IMR-90 (cell line): ENCODE measurements at regions not wholly inside any gene's neighbourhood (a gene's known extent, or its start where the extent isn't known, plus 50 kb on each side); places are given as distances from the start of the nearest gene placed in this dataset.

ENCODE experiments used
- ATAC-seq: fragments of 200-7000 bp; cut with Tn5 transposase; 2 replicates; pipeline ENCODE4 v1.9.1; 2020; ENCODE audit warnings: low read depth, mild to moderate bottlenecking, moderate library complexity
- BruUV-seq: library from RNA; stranded (reverse); fragments of 400-500 nt; replicated peaks from 2 replicates; lab custom pipeline; 2021; lab: Mats Ljungman, UMichigan
- CTCF ChIA-PET: fragments of 300-600 bp; formaldehyde crosslinking; extraction: SDS; loops from one replicate; lab custom pipeline; 2021; ENCODE audit warnings: antibody characterized with exemption; lab: Yijun Ruan, JAX
- POLR2A ChIA-PET: fragments of 300-600 bp; sonication (Branson Sonifier 250); formaldehyde crosslinking; loops from one replicate; lab custom pipeline; 2022; ENCODE audit warnings: antibody characterized with exemption; ENCODE audit not compliant: unreplicated experiment; lab: Charles Lee
- DNase-seq: peaks from one replicate; pipeline ENCODE4 v3.0.0; 2013
- H2AFZ ChIP-seq: replicated peaks from 2 replicates; pipeline ENCODE3; 2013; ENCODE audit warnings: low read length, mild to moderate bottlenecking; ENCODE audit not compliant: poor library complexity
- H2AK5ac ChIP-seq: 2 replicates; pipeline ENCODE4 v1.6.1; 2013; ENCODE audit warnings: low read depth, low read length, inconsistent platforms
- H2AK9ac ChIP-seq: replicated peaks from 2 replicates; pipeline ENCODE3; 2013; ENCODE audit warnings: mild to moderate bottlenecking, low read depth, low read length, moderate library complexity; ENCODE audit not compliant: poor library complexity
- H2BK120ac ChIP-seq: 2 replicates; pipeline ENCODE4 v1.6.1; 2013; ENCODE audit warnings: low read depth, low read length, inconsistent platforms
- H2BK15ac ChIP-seq: 3 replicates; pipeline ENCODE4 v1.6.1; 2013; ENCODE audit warnings: low read depth, low read length, inconsistent platforms
- H2BK20ac ChIP-seq: 2 replicates; pipeline ENCODE4 v1.6.1; 2013; ENCODE audit warnings: low read depth, mild to moderate bottlenecking, inconsistent platforms, low read length, moderate library complexity
- H2BK5ac ChIP-seq: 2 replicates; pipeline ENCODE4 v1.6.1; 2013; ENCODE audit warnings: mild to moderate bottlenecking, low read depth, low read length, inconsistent platforms; ENCODE audit not compliant: poor library complexity, severe bottlenecking
- H3K14ac ChIP-seq: replicated peaks from 2 replicates; pipeline ENCODE4 v1.6.1; 2013; ENCODE audit warnings: low read depth, low read length, inconsistent platforms
- H3K18ac ChIP-seq: 2 replicates; pipeline ENCODE4 v1.6.1; 2013; ENCODE audit warnings: low read depth, low read length, control low read depth
- H3K23ac ChIP-seq: 2 replicates; pipeline ENCODE4 v1.6.1; 2013; ENCODE audit warnings: low read depth, low read length, inconsistent platforms
- H3K27ac ChIP-seq: 2 replicates; pipeline ENCODE4 v1.5.1; 2013; ENCODE audit warnings: mild to moderate bottlenecking, control low read depth, low read length; ENCODE audit not compliant: insufficient read depth
- H3K27me3 ChIP-seq: 2 replicates; pipeline ENCODE4 v1.6.1; 2013; ENCODE audit warnings: low read length; ENCODE audit not compliant: control insufficient read depth, insufficient read depth
- H3K36me3 ChIP-seq: 2 replicates; pipeline ENCODE4 v1.6.1; 2013; ENCODE audit warnings: low read length, mixed read lengths; ENCODE audit not compliant: control insufficient read depth, insufficient read depth
- H3K4ac ChIP-seq: 2 replicates; pipeline ENCODE4 v1.6.1; 2013; ENCODE audit warnings: low read depth, low read length, inconsistent platforms
- H3K4me1 ChIP-seq: 2 replicates; pipeline ENCODE4 v1.6.1; 2013; ENCODE audit warnings: low read length, mixed read lengths; ENCODE audit not compliant: control insufficient read depth, insufficient read depth
- H3K4me2 ChIP-seq: 2 replicates; pipeline ENCODE4 v1.6.1; 2013; ENCODE audit warnings: low read depth, mild to moderate bottlenecking, control low read depth, low read length, moderate library complexity
- H3K4me3 ChIP-seq: 2 replicates; pipeline ENCODE4 v1.5.1; 2013; ENCODE audit warnings: low read depth, mild to moderate bottlenecking, control low read depth, low read length, moderate library complexity; ENCODE audit not compliant: insufficient read depth
- H3K56ac ChIP-seq: 2 replicates; pipeline ENCODE4 v1.6.1; 2013; ENCODE audit warnings: low read length, inconsistent platforms; ENCODE audit not compliant: insufficient read depth; ENCODE audit errors: extremely low read depth
- H3K79me1 ChIP-seq, 2 experiments: 2 replicates each; pipeline ENCODE4 v1.6.1; 2013; ENCODE audit warnings: low read length in 2 of 2, inconsistent platforms in 1 of 2, low read depth in 1 of 2
- H3K9ac ChIP-seq: 2 replicates; pipeline ENCODE4 v1.6.1; 2013; ENCODE audit warnings: low read depth, low read length, control low read depth
- H3K9me1 ChIP-seq: 2 replicates; pipeline ENCODE4 v1.6.1; 2013; ENCODE audit warnings: low read length, inconsistent platforms; ENCODE audit not compliant: insufficient read depth
- H3K9me3 ChIP-seq: 2 replicates; pipeline ENCODE4 v1.6.1; 2013; ENCODE audit warnings: low read length; ENCODE audit not compliant: control insufficient read depth, insufficient read depth
- H4K20me1 ChIP-seq: 2 replicates; pipeline ENCODE4 v1.6.1; 2013; ENCODE audit warnings: low read length, inconsistent platforms; ENCODE audit not compliant: insufficient read depth
- H4K5ac ChIP-seq: 2 replicates; pipeline ENCODE4 v1.6.1; 2013; ENCODE audit warnings: mild to moderate bottlenecking, low read depth, low read length, control low read depth
- H4K8ac ChIP-seq, 2 experiments: 2 replicates each; pipeline ENCODE4 v1.6.1; 2013; ENCODE audit warnings: low read depth in 2 of 2, low read length in 2 of 2, control low read depth in 1 of 2, inconsistent platforms in 1 of 2
- H4K91ac ChIP-seq: 2 replicates; pipeline ENCODE4 v1.6.1; 2013; ENCODE audit warnings: low read depth, low read length, inconsistent platforms; ENCODE audit not compliant: insufficient read depth
- BHLHE40 ChIP-seq: fragments of 150-350 bp; IDR thresholded peaks from 2 replicates; pipeline ENCODE4 v1.6.1; 2016; ENCODE audit warnings: mild to moderate bottlenecking, low read depth, low read length
- CEBPB ChIP-seq: IDR thresholded peaks from 2 replicates; pipeline ENCODE4 v1.6.1; 2012; ENCODE audit warnings: low read depth, low read length, improper control_type of control experiment
- CHD1 ChIP-seq: IDR thresholded peaks from 2 replicates; pipeline ENCODE4 v1.6.1; 2012; ENCODE audit warnings: low read depth, low read length, improper control_type of control experiment
- FOS ChIP-seq: fragments of 150-350 bp; IDR thresholded peaks from 2 replicates; pipeline ENCODE4 v1.6.1; 2016; ENCODE audit warnings: low read depth, low read length
- MAFK ChIP-seq: IDR thresholded peaks from 2 replicates; pipeline ENCODE4 v1.6.1; 2012; ENCODE audit warnings: low read depth, low read length, improper control_type of control experiment
- NFE2L2 ChIP-seq: fragments of 150-350 bp; IDR thresholded peaks from 2 replicates; pipeline ENCODE4 v1.6.1; 2016; ENCODE audit warnings: low read depth, mild to moderate bottlenecking, low read length
- POLR2A ChIP-seq: IDR thresholded peaks from 2 replicates; pipeline ENCODE4 v1.6.1; 2012; ENCODE audit warnings: mild to moderate bottlenecking, low read depth, low read length
- RAD21 ChIP-seq: IDR thresholded peaks from 2 replicates; pipeline ENCODE4 v1.6.1; 2012; ENCODE audit warnings: low read length, improper control_type of control experiment
- RFX5 ChIP-seq: IDR thresholded peaks from 2 replicates; pipeline ENCODE4 v1.8.0; 2012; ENCODE audit warnings: low read depth, mild to moderate bottlenecking, low read length, moderate library complexity
- SMC3 ChIP-seq: fragments of 150-350 bp; IDR thresholded peaks from 2 replicates; pipeline ENCODE4 v1.6.1; 2016; ENCODE audit warnings: low read depth, mild to moderate bottlenecking, antibody characterized with exemption, low read length, moderate library complexity
- USF2 ChIP-seq: fragments of 150-350 bp; IDR thresholded peaks from 2 replicates; pipeline ENCODE4 v1.6.1; 2017; ENCODE audit warnings: mild to moderate bottlenecking, antibody characterized with exemption, low read length, low read depth
- WGBS, 2 experiments: methylation state at CpG; one replicate each; pipeline versions ENCODE4 v1.1.5 to v1.1.7; 2013; ENCODE audit warnings: missing lambda C conversion rate in 2 of 2; ENCODE audit not compliant: insufficient read length in 1 of 2; ENCODE audit errors: extremely low coverage in 2 of 2; 5-methylcytosine and 5-hydroxymethylcytosine counted together
- dilution Hi-C: fragments of 300-500 bp; cut with HindIII; formaldehyde crosslinking; loops from one replicate; pipeline ENCODE4 v1.14.3; 2018; ENCODE audit warnings: low sequenced_read_pairs; ENCODE audit not compliant: unreplicated experiment
- in situ Hi-C: fragments of 300-500 bp; cut with MboI; formaldehyde crosslinking; loops from 3 replicates; pipeline ENCODE4 v1.14.3; 2019; ENCODE audit warnings: low sequenced_read_pairs, inconsistent platforms, mixed read lengths
- intact Hi-C: fragments of 100-400 bp; cut with micrococcal nuclease; formaldehyde crosslinking; loops from 2 replicates; pipeline ENCODE4 v1.10.0; 2022
- TF ChIP-seq, protein P1 (sequence below): fragments of 150-350 bp; IDR thresholded peaks from 2 replicates; pipeline ENCODE4 v1.6.1; 2016; ENCODE audit warnings: low read depth, mild to moderate bottlenecking, low read length, moderate library complexity, borderline replicate concordance
- TF ChIP-seq, protein P2 (sequence below): conservative IDR thresholded peaks from 2 replicates; pipeline ENCODE4 v1.5.1; 2012; ENCODE audit warnings: mild to moderate bottlenecking, low read depth, low read length, improper control_type of control experiment

DNA sequence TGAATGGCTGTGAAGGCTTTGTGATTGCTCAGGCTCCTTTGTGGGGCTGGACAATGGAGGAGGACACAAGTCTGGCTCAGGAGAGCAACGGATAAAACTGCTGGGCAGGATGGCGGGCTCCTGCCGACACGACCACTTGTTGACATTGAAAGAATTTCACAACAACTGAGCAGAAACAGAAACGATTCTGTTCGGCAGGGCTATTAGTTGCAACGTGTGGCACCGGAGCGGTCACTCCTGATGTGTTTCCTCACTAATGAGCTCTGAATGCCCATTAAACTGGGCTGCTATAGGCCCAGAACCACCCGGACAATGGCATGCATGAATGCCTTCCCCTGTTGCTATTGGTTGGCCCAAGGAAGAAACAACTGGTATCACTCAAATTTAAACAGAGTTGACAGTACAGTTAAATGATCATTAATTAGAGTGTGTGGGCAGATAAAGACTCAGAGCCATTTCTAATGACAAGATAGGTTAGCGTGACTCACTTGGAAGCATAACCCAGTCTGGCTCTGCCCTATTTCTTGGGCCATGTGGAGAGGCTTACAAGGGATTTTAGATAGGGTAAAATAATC lies 142.9 kb downstream of the ASCL1 start:
- POLR2A ChIA-PET = no interaction called here

More for the DNA sequence above, 142.9 kb downstream of the ASCL1 start:
- Histone ChIP-seq H2BK120ac (no peak overlapping the region), H3K9me3 (peaks cover 11% of the 10 kb centered on the region), H4K20me1 (no peaks in the 10 kb centered on the region), H3K9ac (no peak overlapping the region), H3K18ac (no peak overlapping the region), H3K36me3 (no peaks in the 10 kb centered on the region), H3K27me3 (no peaks in the 10 kb centered on the region), H3K79me1 (no peaks in the 10 kb centered on the region), H4K91ac (no peak overlapping the region), H4K5ac (no peak overlapping the region), H3K23ac (no peak overlapping the region), H3K4ac (no peak overlapping the region), H3K4me3 (no peak overlapping the region), H2BK15ac (no peak overlapping the region), H3K4me1 (no peaks in the 10 kb centered on the region), H3K14ac (no peak overlapping the region), H2BK20ac (no peak overlapping the region), H4K8ac (no peak overlapping the region), H3K27ac (no peak overlapping the region), H3K9me1 (no peaks in the 10 kb centered on the region), H2AK9ac (no peak overlapping the region), H2AK5ac (no peak overlapping the region), H2AFZ (no peak overlapping the region), H3K56ac (no peak overlapping the region), H2BK5ac (no peak overlapping the region), H3K4me2 (no peak overlapping the region)
- TF ChIP-seq MAFK = no peak
- TF ChIP-seq BHLHE40 = no peak
- no peak for TF ChIP-seq SMC3
- no peak for TF ChIP-seq USF2
- no peak for TF ChIP-seq RAD21
- no peak for TF ChIP-seq CHD1
- TF ChIP-seq POLR2A = no peak
- no peak for TF ChIP-seq CEBPB
- no peak for TF ChIP-seq RFX5
- TF ChIP-seq, protein P1, sequence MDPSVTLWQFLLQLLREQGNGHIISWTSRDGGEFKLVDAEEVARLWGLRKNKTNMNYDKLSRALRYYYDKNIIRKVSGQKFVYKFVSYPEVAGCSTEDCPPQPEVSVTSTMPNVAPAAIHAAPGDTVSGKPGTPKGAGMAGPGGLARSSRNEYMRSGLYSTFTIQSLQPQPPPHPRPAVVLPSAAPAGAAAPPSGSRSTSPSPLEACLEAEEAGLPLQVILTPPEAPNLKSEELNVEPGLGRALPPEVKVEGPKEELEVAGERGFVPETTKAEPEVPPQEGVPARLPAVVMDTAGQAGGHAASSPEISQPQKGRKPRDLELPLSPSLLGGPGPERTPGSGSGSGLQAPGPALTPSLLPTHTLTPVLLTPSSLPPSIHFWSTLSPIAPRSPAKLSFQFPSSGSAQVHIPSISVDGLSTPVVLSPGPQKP = no peak
- TF ChIP-seq, protein P2, sequence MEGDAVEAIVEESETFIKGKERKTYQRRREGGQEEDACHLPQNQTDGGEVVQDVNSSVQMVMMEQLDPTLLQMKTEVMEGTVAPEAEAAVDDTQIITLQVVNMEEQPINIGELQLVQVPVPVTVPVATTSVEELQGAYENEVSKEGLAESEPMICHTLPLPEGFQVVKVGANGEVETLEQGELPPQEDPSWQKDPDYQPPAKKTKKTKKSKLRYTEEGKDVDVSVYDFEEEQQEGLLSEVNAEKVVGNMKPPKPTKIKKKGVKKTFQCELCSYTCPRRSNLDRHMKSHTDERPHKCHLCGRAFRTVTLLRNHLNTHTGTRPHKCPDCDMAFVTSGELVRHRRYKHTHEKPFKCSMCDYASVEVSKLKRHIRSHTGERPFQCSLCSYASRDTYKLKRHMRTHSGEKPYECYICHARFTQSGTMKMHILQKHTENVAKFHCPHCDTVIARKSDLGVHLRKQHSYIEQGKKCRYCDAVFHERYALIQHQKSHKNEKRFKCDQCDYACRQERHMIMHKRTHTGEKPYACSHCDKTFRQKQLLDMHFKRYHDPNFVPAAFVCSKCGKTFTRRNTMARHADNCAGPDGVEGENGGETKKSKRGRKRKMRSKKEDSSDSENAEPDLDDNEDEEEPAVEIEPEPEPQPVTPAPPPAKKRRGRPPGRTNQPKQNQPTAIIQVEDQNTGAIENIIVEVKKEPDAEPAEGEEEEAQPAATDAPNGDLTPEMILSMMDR = no peak
- no peak for TF ChIP-seq FOS
- no peak for TF ChIP-seq NFE2L2
- BruUV-seq = no TSS peak
- ATAC-seq (no peak), DNase-seq (no peak)
- intact Hi-C loops (no loop called here), dilution Hi-C loops (no loop called here), in situ Hi-C loops (no loop called here)
- CTCF ChIA-PET = no interaction called here
- WGBS, 2 experiments = 66% methylated on average over 9 of the region's 11 CpGs; no CpG with 5 or more reads in 1 of the 2 experiments
